ENCODE measurements at regions not wholly inside any gene's neighbourhood (a gene's known extent, or its start where the extent isn't known, plus 50 kb on each side); places are given as distances from the start of the nearest gene placed in this dataset.
"Not testable (repeated sequence)": the region's sequence is repeated elsewhere in the genome, so short reads cannot be mapped to it uniquely, and the experiment has no call there.

GRCh38 chr9:99660191-99660636 is 161.5 kb upstream of the NR4A3 start:
- H3K4me3 ChIP-seq (ENCODE audit: low read depth in 1 of 5, low read length in 5 of 5): no peak overlapping the region
- no peaks in the 10 kb centered on the region for H3K4me1 ChIP-seq (ENCODE audit: control insufficient read depth in 5 of 5, insufficient read depth in 5 of 5, low read length in 5 of 5)
- H3K9ac ChIP-seq (ENCODE audit: low read length in 5 of 5): no peak overlapping the region
- no peaks in the 10 kb centered on the region for H3K27me3 ChIP-seq (ENCODE audit: control insufficient read depth in 5 of 5, insufficient read depth in 4 of 5, low read length in 5 of 5)
- no peaks in the 10 kb centered on the region for H3K36me3 ChIP-seq (ENCODE audit: control insufficient read depth in 5 of 5, insufficient read depth in 5 of 5, low read length in 5 of 5)
- H3K27ac ChIP-seq (ENCODE audit: low read depth, low read length): no peak overlapping the region
- peaks cover 0 to 2% (median 0%) of the 10 kb centered on the region in 5 donors for H3K9me3 ChIP-seq (ENCODE audit: control insufficient read depth in 5 of 5, low read length in 5 of 5)

GRCh38 chr9:99663297-99663696 is 158.4 kb upstream of the NR4A3 start:
- no peaks in the 10 kb centered on the region for H3K9me3 ChIP-seq (ENCODE audit: control insufficient read depth in 5 of 5, low read length in 5 of 5)
- no peaks in the 10 kb centered on the region for H3K4me1 ChIP-seq (ENCODE audit: control insufficient read depth in 5 of 5, insufficient read depth in 5 of 5, low read length in 5 of 5)
- H3K36me3 ChIP-seq (ENCODE audit: control insufficient read depth in 5 of 5, insufficient read depth in 5 of 5, low read length in 5 of 5): no peaks in the 10 kb centered on the region
- H3K4me3 ChIP-seq (ENCODE audit: low read depth in 1 of 5, low read length in 5 of 5): no peak overlapping the region
- H3K27me3 ChIP-seq (ENCODE audit: control insufficient read depth in 5 of 5, insufficient read depth in 4 of 5, low read length in 5 of 5): no peaks in the 10 kb centered on the region
- H3K27ac ChIP-seq (ENCODE audit: low read depth, low read length): no peak overlapping the region
- no peak overlapping the region for H3K9ac ChIP-seq (ENCODE audit: low read length in 5 of 5)

GRCh38 chr9:99663856-99664255 is 157.8 kb upstream of the NR4A3 start:
- Histone ChIP-seq H3K9me3 (ENCODE audit: control insufficient read depth in 5 of 5, low read length in 5 of 5) (no peaks in the 10 kb centered on the region), H3K27ac (ENCODE audit: low read depth, low read length) (no peak overlapping the region), H3K27me3 (ENCODE audit: control insufficient read depth in 5 of 5, insufficient read depth in 4 of 5, low read length in 5 of 5) (no peaks in the 10 kb centered on the region), H3K4me1 (ENCODE audit: control insufficient read depth in 5 of 5, insufficient read depth in 5 of 5, low read length in 5 of 5) (no peaks in the 10 kb centered on the region), H3K36me3 (ENCODE audit: control insufficient read depth in 5 of 5, insufficient read depth in 5 of 5, low read length in 5 of 5) (no peaks in the 10 kb centered on the region), H3K4me3 (ENCODE audit: low read depth in 1 of 5, low read length in 5 of 5) (no peak overlapping the region), H3K9ac (ENCODE audit: low read length in 5 of 5) (no peak overlapping the region)

GRCh38 chr9:99666571-99666970 is 155.1 kb upstream of the NR4A3 start:
- Histone ChIP-seq H3K9me3 (ENCODE audit: control insufficient read depth in 5 of 5, low read length in 5 of 5) (no peaks in the 10 kb centered on the region), H3K27ac (ENCODE audit: low read depth, low read length) (no peak overlapping the region), H3K27me3 (ENCODE audit: control insufficient read depth in 5 of 5, insufficient read depth in 4 of 5, low read length in 5 of 5) (no peaks in the 10 kb centered on the region), H3K4me3 (ENCODE audit: low read depth in 1 of 5, low read length in 5 of 5) (no peak overlapping the region), H3K4me1 (ENCODE audit: control insufficient read depth in 5 of 5, insufficient read depth in 5 of 5, low read length in 5 of 5) (no peaks in the 10 kb centered on the region), H3K36me3 (ENCODE audit: control insufficient read depth in 5 of 5, insufficient read depth in 5 of 5, low read length in 5 of 5) (no peaks in the 10 kb centered on the region), H3K9ac (ENCODE audit: low read length in 5 of 5) (no peak overlapping the region)

- not testable (repeated sequence) for H3K27me3 ChIP-seq (ENCODE audit: control insufficient read depth in 5 of 5, insufficient read depth in 4 of 5, low read length in 5 of 5); H3K36me3 ChIP-seq (ENCODE audit: control insufficient read depth in 5 of 5, insufficient read depth in 5 of 5, low read length in 5 of 5); H3K9me3 ChIP-seq (ENCODE audit: control insufficient read depth in 5 of 5, low read length in 5 of 5); H3K4me1 ChIP-seq (ENCODE audit: control insufficient read depth in 5 of 5, insufficient read depth in 5 of 5, low read length in 5 of 5); H3K27ac ChIP-seq (ENCODE audit: low read depth, low read length); H3K4me3 ChIP-seq (ENCODE audit: low read depth in 1 of 5, low read length in 5 of 5); H3K9ac ChIP-seq (ENCODE audit: low read length in 5 of 5)
These were observed 150.8 kb upstream of the NR4A3 start for GRCh38 chr9:99670886-99671285.

- peaks cover 0 to 3% (median 2%) of the 10 kb centered on the region in 5 donors for H3K9me3 ChIP-seq (ENCODE audit: control insufficient read depth in 5 of 5, low read length in 5 of 5)
- H3K27me3 ChIP-seq (ENCODE audit: control insufficient read depth in 5 of 5, insufficient read depth in 4 of 5, low read length in 5 of 5): no peaks in the 10 kb centered on the region
- no peaks in the 10 kb centered on the region for H3K36me3 ChIP-seq (ENCODE audit: control insufficient read depth in 5 of 5, insufficient read depth in 5 of 5, low read length in 5 of 5)
- H3K9ac ChIP-seq (ENCODE audit: low read length in 5 of 5): no peak overlapping the region
- no peaks in the 10 kb centered on the region for H3K4me1 ChIP-seq (ENCODE audit: control insufficient read depth in 5 of 5, insufficient read depth in 5 of 5, low read length in 5 of 5)
- no peak overlapping the region for H3K27ac ChIP-seq (ENCODE audit: low read depth, low read length)
- H3K4me3 ChIP-seq (ENCODE audit: low read depth in 1 of 5, low read length in 5 of 5): no peak overlapping the region
These were observed 144.4 kb upstream of the NR4A3 start for GRCh38 chr9:99677281-99677680.

- peaks cover 0 to 4% (median 2%) of the 10 kb centered on the region in 5 donors for H3K9me3 ChIP-seq (ENCODE audit: control insufficient read depth in 5 of 5, low read length in 5 of 5)
- H3K36me3 ChIP-seq (ENCODE audit: control insufficient read depth in 5 of 5, insufficient read depth in 5 of 5, low read length in 5 of 5): no peaks in the 10 kb centered on the region
- H3K4me3 ChIP-seq (ENCODE audit: low read depth in 1 of 5, low read length in 5 of 5): no peak overlapping the region
- no peaks in the 10 kb centered on the region for H3K4me1 ChIP-seq (ENCODE audit: control insufficient read depth in 5 of 5, insufficient read depth in 5 of 5, low read length in 5 of 5)
- H3K9ac ChIP-seq (ENCODE audit: low read length in 5 of 5): no peak overlapping the region
- H3K27me3 ChIP-seq (ENCODE audit: control insufficient read depth in 5 of 5, insufficient read depth in 4 of 5, low read length in 5 of 5): no peaks in the 10 kb centered on the region
- H3K27ac ChIP-seq (ENCODE audit: low read depth, low read length): no peak overlapping the region
These were observed 143.1 kb upstream of the NR4A3 start for GRCh38 chr9:99678566-99678965.

- Histone ChIP-seq H3K9me3 (ENCODE audit: control insufficient read depth in 5 of 5, low read length in 5 of 5) (peaks cover 0 to 4% (median 2%) of the 10 kb centered on the region in 5 donors), H3K27me3 (ENCODE audit: control insufficient read depth in 5 of 5, insufficient read depth in 4 of 5, low read length in 5 of 5) (no peaks in the 10 kb centered on the region), H3K36me3 (ENCODE audit: control insufficient read depth in 5 of 5, insufficient read depth in 5 of 5, low read length in 5 of 5) (no peaks in the 10 kb centered on the region), H3K27ac (ENCODE audit: low read depth, low read length) (no peak overlapping the region), H3K9ac (ENCODE audit: low read length in 5 of 5) (no peak overlapping the region), H3K4me3 (ENCODE audit: low read depth in 1 of 5, low read length in 5 of 5) (no peak overlapping the region), H3K4me1 (ENCODE audit: control insufficient read depth in 5 of 5, insufficient read depth in 5 of 5, low read length in 5 of 5) (no peaks in the 10 kb centered on the region)
These were observed 141.5 kb upstream of the NR4A3 start for GRCh38 chr9:99680191-99680590.

- no peaks in the 10 kb centered on the region for H3K4me1 ChIP-seq (ENCODE audit: control insufficient read depth in 5 of 5, insufficient read depth in 5 of 5, low read length in 5 of 5)
- no peak overlapping the region for H3K4me3 ChIP-seq (ENCODE audit: low read depth in 1 of 5, low read length in 5 of 5)
- peaks cover 0 to 4% (median 0%) of the 10 kb centered on the region in 5 donors for H3K9me3 ChIP-seq (ENCODE audit: control insufficient read depth in 5 of 5, low read length in 5 of 5)
- no peak overlapping the region for H3K27ac ChIP-seq (ENCODE audit: low read depth, low read length)
- no peaks in the 10 kb centered on the region for H3K27me3 ChIP-seq (ENCODE audit: control insufficient read depth in 5 of 5, insufficient read depth in 4 of 5, low read length in 5 of 5)
- no peak overlapping the region for H3K9ac ChIP-seq (ENCODE audit: low read length in 5 of 5)
- H3K36me3 ChIP-seq (ENCODE audit: control insufficient read depth in 5 of 5, insufficient read depth in 5 of 5, low read length in 5 of 5): no peaks in the 10 kb centered on the region
These were observed 140.6 kb upstream of the NR4A3 start for GRCh38 chr9:99681113-99681512.

GRCh38 chr9:99682378-99682777 is 139.3 kb upstream of the NR4A3 start:
- Histone ChIP-seq H3K4me3 (ENCODE audit: low read depth in 1 of 5, low read length in 5 of 5) (no peak overlapping the region), H3K9ac (ENCODE audit: low read length in 5 of 5) (no peak overlapping the region), H3K9me3 (ENCODE audit: control insufficient read depth in 5 of 5, low read length in 5 of 5) (peaks cover 0 to 4% (median 0%) of the 10 kb centered on the region in 5 donors), H3K36me3 (ENCODE audit: control insufficient read depth in 5 of 5, insufficient read depth in 5 of 5, low read length in 5 of 5) (no peaks in the 10 kb centered on the region), H3K4me1 (ENCODE audit: control insufficient read depth in 5 of 5, insufficient read depth in 5 of 5, low read length in 5 of 5) (no peaks in the 10 kb centered on the region), H3K27ac (ENCODE audit: low read depth, low read length) (no peak overlapping the region), H3K27me3 (ENCODE audit: control insufficient read depth in 5 of 5, insufficient read depth in 4 of 5, low read length in 5 of 5) (no peaks in the 10 kb centered on the region)

GRCh38 chr9:99682870-99683269 is 138.8 kb upstream of the NR4A3 start:
- Histone ChIP-seq H3K27me3 (ENCODE audit: control insufficient read depth in 5 of 5, insufficient read depth in 4 of 5, low read length in 5 of 5) (no peaks in the 10 kb centered on the region), H3K4me3 (ENCODE audit: low read depth in 1 of 5, low read length in 5 of 5) (no peak overlapping the region), H3K36me3 (ENCODE audit: control insufficient read depth in 5 of 5, insufficient read depth in 5 of 5, low read length in 5 of 5) (no peaks in the 10 kb centered on the region), H3K4me1 (ENCODE audit: control insufficient read depth in 5 of 5, insufficient read depth in 5 of 5, low read length in 5 of 5) (no peaks in the 10 kb centered on the region), H3K9ac (ENCODE audit: low read length in 5 of 5) (no peak overlapping the region), H3K27ac (ENCODE audit: low read depth, low read length) (no peak overlapping the region), H3K9me3 (ENCODE audit: control insufficient read depth in 5 of 5, low read length in 5 of 5) (peaks cover 0 to 4% (median 0%) of the 10 kb centered on the region in 5 donors)

All from subcutaneous abdominal adipose tissue (tissue), 5 donors.